Activated CD4-positive, alpha-beta T cell treated with anti-CD3 and anti-CD28 coated beads, Interleukin-2, amount 50 U/mL, for 16 hours (primary cell): ENCODE measurements at regions not wholly inside any gene's neighbourhood (a gene's known extent, or its start where the extent isn't known, plus 50 kb on each side); places are given as distances from the start of the nearest gene placed in this dataset.

ENCODE experiments used
- DNase-seq: peaks from one replicate; pipeline ENCODE4 v3.0.0-alpha.2; 2020

GRCh38 chr6:159118924-159119323 is 50.3 kb upstream of the FNDC1 start:
- no peak for DNase-seq

DNA sequence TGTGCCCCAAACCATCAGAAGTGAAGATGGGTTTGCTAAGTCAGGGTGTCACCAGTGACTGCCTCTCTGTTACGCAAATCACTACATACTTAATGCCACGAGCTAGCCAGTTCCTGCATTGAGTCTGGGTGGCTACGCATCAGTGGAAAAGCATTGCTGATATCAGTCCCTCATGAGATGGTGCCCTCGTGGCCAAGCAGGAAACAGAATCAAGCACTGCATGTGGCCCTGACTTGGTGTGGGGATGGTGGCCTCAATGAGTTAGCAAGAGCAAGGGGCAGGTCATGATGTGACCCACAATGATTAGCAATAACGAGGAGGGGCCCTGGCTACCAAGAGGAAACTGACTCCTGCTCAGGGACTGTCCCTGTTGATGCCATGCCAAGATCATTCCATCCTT is 51.6 kb upstream of the FNDC1 start:
- DNase-seq = no peak

- DNase-seq = no peak
Observed at GRCh38 chr6:159117046-159117445, 52.2 kb upstream of the FNDC1 start.

GRCh38 chr6:159116343-159116742 is 52.9 kb upstream of the FNDC1 start:
- DNase-seq = no peak

DNA sequence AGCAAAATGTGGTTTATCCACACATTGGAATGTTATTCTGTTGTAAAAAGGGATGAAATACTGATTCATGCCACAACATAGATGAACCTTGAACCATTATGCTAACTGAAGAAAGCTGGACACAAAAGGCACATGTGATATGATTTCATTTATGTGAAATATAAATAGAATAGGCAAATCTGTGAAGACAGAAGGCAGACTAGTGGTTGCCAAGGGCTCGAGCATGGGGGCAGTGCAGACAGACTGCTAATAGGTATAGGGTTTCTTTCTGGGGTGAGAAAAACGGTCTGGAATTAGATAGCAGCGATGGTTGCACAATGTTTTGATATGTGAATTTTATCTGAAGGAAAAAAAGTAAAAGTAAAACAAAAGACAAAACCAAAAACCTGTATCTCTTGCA is 54.6 kb upstream of the FNDC1 start:
- no peak for DNase-seq

- DNase-seq = no peak
Observed at GRCh38 chr6:159113223-159113622, 56.0 kb upstream of the FNDC1 start.

- no peak for DNase-seq
Observed at GRCh38 chr6:159112714-159113113, 56.5 kb upstream of the FNDC1 start.

- DNase-seq = no peak
Observed at GRCh38 chr6:159110748-159111147, 58.5 kb upstream of the FNDC1 start.

GRCh38 chr6:159110013-159110412 is 59.2 kb upstream of the FNDC1 start:
- DNase-seq = peak; percentile 54

GRCh38 chr6:159109391-159109790 is 59.8 kb upstream of the FNDC1 start:
- no peak for DNase-seq

GRCh38 chr6:159108426-159108985 is 60.7 kb upstream of the FNDC1 start:
- no peak for DNase-seq

GRCh38 chr6:159107451-159108260 is 61.5 kb upstream of the FNDC1 start:
- DNase-seq = peak; percentile 44

DNA sequence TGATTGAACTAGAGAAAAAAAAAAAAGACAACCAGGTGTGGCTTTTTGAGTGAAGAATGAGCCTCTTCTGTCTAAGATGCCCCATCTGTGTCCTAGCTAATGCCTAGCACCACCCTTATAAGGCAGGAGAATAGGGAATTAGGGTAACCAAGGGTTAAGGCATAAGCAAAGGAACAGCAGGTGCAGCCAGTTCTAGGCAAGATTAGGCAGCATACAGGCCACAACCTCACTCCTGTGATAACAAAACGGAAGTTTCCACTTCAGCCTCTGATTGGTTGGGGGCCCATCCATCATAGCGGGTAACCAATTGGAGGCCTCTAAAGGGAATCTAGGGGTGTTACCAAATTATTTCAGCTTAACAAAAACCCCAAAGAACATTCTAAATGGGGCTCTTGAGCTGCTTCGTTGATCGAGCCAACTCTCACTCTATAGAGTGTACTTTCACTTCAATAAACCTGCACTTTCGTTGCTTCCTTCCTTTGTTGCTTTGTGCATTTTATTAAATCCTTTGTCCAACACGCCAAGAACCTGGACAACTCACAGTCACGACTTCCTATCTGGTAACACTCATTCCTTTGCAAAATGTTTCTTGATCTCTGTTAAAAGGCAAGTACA is 61.9 kb upstream of the TAGAP start:
- peak; percentile 92 for DNase-seq

- DNase-seq = no peak
Observed at GRCh38 chr6:159105716-159106115, 60.9 kb upstream of the TAGAP start.

DNA sequence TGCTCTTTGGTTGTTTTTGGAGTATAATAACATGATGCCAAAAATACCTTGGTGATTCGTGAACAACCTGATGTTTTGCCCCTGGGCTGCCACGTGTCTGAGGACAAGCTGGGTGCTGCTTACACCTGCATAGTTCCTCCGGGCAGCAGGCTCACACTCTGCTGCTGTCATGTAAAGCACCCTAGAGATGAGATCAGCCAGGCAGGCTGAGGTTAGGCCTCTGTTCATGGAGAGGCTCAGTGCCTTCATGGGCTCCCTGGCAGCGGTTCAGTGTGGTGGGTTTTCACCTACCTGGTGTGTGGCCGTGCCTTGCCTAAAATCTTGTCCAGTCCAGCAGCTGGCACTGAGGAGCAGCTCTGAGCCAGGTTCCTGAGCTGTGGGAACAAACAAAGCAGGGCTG is 60.1 kb upstream of the TAGAP start:
- no peak for DNase-seq

GRCh38 chr6:159104163-159104925 is 59.6 kb upstream of the TAGAP start:
- DNase-seq = peak; percentile 83

GRCh38 chr6:159103396-159104162 is 58.8 kb upstream of the TAGAP start:
- DNase-seq = no peak

DNA sequence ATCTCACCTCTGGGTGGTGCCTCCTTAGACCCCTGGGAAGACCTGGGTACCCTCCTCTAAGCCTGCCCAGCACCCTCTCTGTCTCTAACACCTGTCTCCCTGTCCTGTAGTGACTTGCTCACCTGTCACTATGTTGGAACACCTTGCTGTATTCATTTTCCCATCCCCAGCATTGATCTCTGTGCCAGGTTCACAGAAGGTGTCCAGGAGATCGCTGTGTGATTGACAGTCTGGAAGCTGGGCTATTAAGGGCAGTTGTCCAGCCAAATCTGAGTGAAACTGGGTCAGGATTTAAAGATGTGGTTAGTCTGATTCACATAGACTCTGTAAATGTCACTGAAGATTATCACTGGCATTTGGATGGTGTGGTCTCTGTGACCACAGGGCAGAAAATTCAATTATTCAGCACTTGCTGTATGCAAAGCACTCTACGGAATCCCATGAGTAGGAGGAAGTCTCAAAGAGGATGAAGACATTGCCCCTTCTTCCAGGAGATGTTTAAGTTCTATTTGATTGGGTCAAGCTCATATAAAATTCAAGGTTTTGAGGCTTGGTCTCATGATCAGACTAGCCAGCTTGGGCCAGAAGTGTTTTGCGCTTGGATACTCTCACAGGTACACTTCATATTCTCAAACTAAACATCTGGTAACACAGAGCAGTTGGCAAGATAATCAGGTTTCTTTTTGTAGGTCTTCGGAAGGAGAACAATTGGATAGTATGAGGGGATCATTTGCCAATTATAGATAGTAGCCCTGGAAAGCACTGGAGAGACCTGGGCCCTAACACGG is 57.8 kb upstream of the TAGAP start:
- no peak for DNase-seq

DNA sequence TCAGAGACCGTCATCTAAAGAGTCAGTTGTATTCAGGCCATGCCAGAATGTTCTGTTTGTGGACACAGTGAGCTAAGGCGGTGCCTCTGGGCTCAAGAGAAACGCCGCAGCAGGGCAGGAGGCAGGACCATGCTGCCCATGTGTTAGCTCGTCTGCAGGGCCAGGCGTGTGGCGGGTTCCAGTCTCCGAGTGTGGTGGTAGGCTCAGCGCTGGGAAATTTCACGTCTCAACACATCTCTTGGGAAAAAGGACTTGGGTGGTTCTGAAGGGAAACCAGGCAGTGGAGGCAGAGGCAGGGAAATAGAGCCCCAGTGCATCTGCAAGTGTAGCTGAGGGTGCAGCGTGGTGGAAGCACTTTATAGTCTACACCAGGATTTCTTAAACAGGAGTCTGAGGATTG is 56.9 kb upstream of the TAGAP start:
- no peak for DNase-seq

GRCh38 chr6:159100395-159101182 is 55.8 kb upstream of the TAGAP start:
- DNase-seq = no peak

- no peak for DNase-seq
Observed at GRCh38 chr6:159099961-159100360, 55.2 kb upstream of the TAGAP start.
